HCT116 (cell line): ENCODE measurements at regions not wholly inside any gene's neighbourhood (a gene's known extent, or its start where the extent isn't known, plus 50 kb on each side); places are given as distances from the start of the nearest gene placed in this dataset.

Experiments
- ATAC-seq: fragments of 200-7000 bp; cut with Tn5 transposase; 2 replicates; pipeline ENCODE4 v1.9.1; 2020; ENCODE audit warnings: mild to moderate bottlenecking, moderate library complexity
- BruUV-seq: library from RNA; stranded (reverse); fragments of 400-500 nt; replicated peaks from 2 replicates; lab custom pipeline; 2021; lab: Mats Ljungman, UMichigan
- CTCF ChIA-PET: fragments of 300-600 bp; sonication (Branson Sonifier 250); formaldehyde crosslinking; loops from one replicate; lab custom pipeline; 2021; ENCODE audit warnings: antibody characterized with exemption; lab: Charles Lee
- POLR2A ChIA-PET: fragments of 300-600, 350-600 bp; sonication (Branson Sonifier 250); formaldehyde crosslinking; loops from one replicate; lab custom pipeline; 2021; ENCODE audit warnings: antibody characterized with exemption; lab: Charles Lee
- RAD21 ChIA-PET, 2 experiments: fragments of 300-600 bp; sonication (Branson Sonifier 250); formaldehyde crosslinking; loops; one replicate each; lab custom pipeline; 2023; ENCODE audit warnings: low total read pairs in 2 of 2; ENCODE audit not compliant: uncharacterized antibody in 2 of 2, unreplicated experiment in 2 of 2, low non-redundant PET in 1 of 2; lab: Charles Lee
- DNase-seq: peaks from one replicate; pipeline ENCODE4 v3.0.0-alpha.2; 2010; ENCODE audit warnings: low read depth, low spot score
- H2AFZ ChIP-seq: fragments of 200-600 bp; shearing (Covaris generic), sonication (generic); 2 replicates; pipeline ENCODE4 v1.6.1; 2017; ENCODE audit warnings: low read depth, mixed run types, mixed read lengths, antibody characterized with exemption, low read length; ENCODE audit not compliant: poor library complexity, severe bottlenecking
- H3K27ac ChIP-seq: 2 replicates; pipeline ENCODE4 v1.5.1; 2012; ENCODE audit warnings: low read depth, low read length
- H3K27me3 ChIP-seq: fragments of 200-600 bp; sonication (generic); 2 replicates; pipeline ENCODE4 v1.6.1; 2016; ENCODE audit warnings: mixed run types, low read length, mixed read lengths; ENCODE audit not compliant: insufficient read depth
- H3K36me3 ChIP-seq, 2 experiments: fragments of 200-500 bp in 1 of 2; fragments of 200-600 bp in 1 of 2; sonication (Bioruptor generic) in 1 of 2; sonication (generic) in 1 of 2; 2 replicates each; pipeline versions ENCODE4 v1.5.1 to v1.6.1; 2014 to 2016; ENCODE audit warnings: low read length in 2 of 2, inconsistent platforms in 1 of 2, mixed read lengths in 1 of 2, mixed run types in 1 of 2; ENCODE audit not compliant: insufficient read depth in 2 of 2, control insufficient read depth in 1 of 2
- H3K4me1 ChIP-seq, 2 experiments: fragments of 200-600 bp in 1 of 2; sonication (generic) in 1 of 2; 2 replicates each; pipeline versions ENCODE4 v1.5.1 to v1.6.1; 2012 to 2017; ENCODE audit warnings: low read length in 2 of 2, inconsistent platforms in 1 of 2, mild to moderate bottlenecking in 1 of 2, mixed read lengths in 1 of 2, mixed run types in 1 of 2, moderate library complexity in 1 of 2; ENCODE audit not compliant: insufficient read depth in 2 of 2, control insufficient read depth in 1 of 2
- H3K4me2 ChIP-seq: fragments of 200-600 bp; sonication (generic); 2 replicates; pipeline ENCODE4 v1.6.1; 2017; ENCODE audit warnings: mixed run types, low read length, mixed read lengths
- H3K4me3 ChIP-seq, 2 experiments: fragments of 200-600 bp in 1 of 2; sonication (generic) in 1 of 2; replicated peaks in 1 of 2; 2 replicates each; pipeline ENCODE4 v1.5.1; 2011 to 2016; ENCODE audit warnings: low read length in 2 of 2, control low read depth in 1 of 2, low read depth in 1 of 2, mild to moderate bottlenecking in 1 of 2, mixed read lengths in 1 of 2, mixed run types in 1 of 2
- H3K79me2 ChIP-seq: fragments of 200-600 bp; sonication (generic); 2 replicates; pipeline ENCODE4 v1.6.1; 2017; ENCODE audit warnings: mild to moderate bottlenecking, mixed run types, low read length, moderate library complexity, mixed read lengths; ENCODE audit not compliant: insufficient read depth
- H3K9ac ChIP-seq: fragments of 200-600 bp; sonication (generic); 2 replicates; pipeline ENCODE4 v1.6.1; 2016; ENCODE audit warnings: low read length, mixed read lengths
- H3K9me2 ChIP-seq: fragments of 200-600 bp; sonication (generic), shearing (Covaris generic); 2 replicates; pipeline ENCODE4 v1.6.1; 2017; ENCODE audit warnings: mixed run types, mild to moderate bottlenecking, moderate library complexity; ENCODE audit not compliant: insufficient read depth
- H3K9me3 ChIP-seq, 2 experiments: fragments of 200-500 bp in 1 of 2; fragments of 200-600 bp in 1 of 2; sonication (Bioruptor generic) in 1 of 2; sonication (generic) in 1 of 2; 2 replicates each; pipeline ENCODE4 v1.6.1; 2014 to 2017; ENCODE audit warnings: low read length in 2 of 2, mixed read lengths in 2 of 2, inconsistent platforms in 1 of 2, low read depth in 1 of 2, mild to moderate bottlenecking in 1 of 2, mixed run types in 1 of 2, moderate library complexity in 1 of 2; ENCODE audit not compliant: control insufficient read depth in 1 of 2, insufficient read depth in 1 of 2
- H4K20me1 ChIP-seq: fragments of 200-600 bp; sonication (generic), shearing (Covaris generic); 2 replicates; pipeline ENCODE4 v1.6.1; 2017; ENCODE audit warnings: mixed run types, mild to moderate bottlenecking, moderate library complexity; ENCODE audit not compliant: insufficient read depth
- ATF3 ChIP-seq: IDR thresholded peaks from 2 replicates; pipeline ENCODE4 v1.6.1; 2012
- CBX3 ChIP-seq: IDR thresholded peaks from 2 replicates; pipeline ENCODE4 v1.6.1; 2012; ENCODE audit warnings: low read depth
- CEBPB ChIP-seq: IDR thresholded peaks from 2 replicates; pipeline ENCODE4 v1.6.1; 2012; ENCODE audit warnings: low read depth
- EGR1 ChIP-seq: IDR thresholded peaks from 2 replicates; pipeline ENCODE4 v1.6.1; 2012; ENCODE audit warnings: low read depth
- EZH2 ChIP-seq: fragments of 200-600 bp; sonication (generic); IDR thresholded peaks from 2 replicates; pipeline ENCODE4 v1.6.1; 2017; ENCODE audit warnings: antibody characterized with exemption, mixed run types
- EZH2phosphoT487 ChIP-seq: fragments of 200-600 bp; IDR thresholded peaks from 2 replicates; pipeline ENCODE4 v1.6.1; 2018; ENCODE audit warnings: antibody characterized with exemption, borderline replicate concordance
- FOSL1 ChIP-seq: IDR thresholded peaks from 2 replicates; pipeline ENCODE4 v1.6.1; 2012; ENCODE audit warnings: low read depth
- JUND ChIP-seq: IDR thresholded peaks from 2 replicates; pipeline ENCODE4 v1.6.1; 2012
- MAX ChIP-seq: IDR thresholded peaks from 2 replicates; pipeline ENCODE4 v1.6.1; 2012
- POLR2AphosphoS5 ChIP-seq: IDR thresholded peaks from 2 replicates; pipeline ENCODE4 v1.6.1; 2011; ENCODE audit warnings: mild to moderate bottlenecking, low read depth, low read length, moderate library complexity
- SIN3A ChIP-seq: IDR thresholded peaks from 2 replicates; pipeline ENCODE4 v1.6.1; 2012; ENCODE audit warnings: low read depth
- SP1 ChIP-seq: IDR thresholded peaks from 2 replicates; pipeline ENCODE4 v1.6.1; 2012; ENCODE audit warnings: low read depth
- SRF ChIP-seq: IDR thresholded peaks from 2 replicates; pipeline ENCODE4 v1.6.1; 2012; ENCODE audit warnings: low read depth
- TCF7L2 ChIP-seq: IDR thresholded peaks from 2 replicates; pipeline ENCODE4 v1.7.0; 2011; ENCODE audit warnings: borderline replicate concordance, inconsistent platforms; ENCODE audit not compliant: insufficient read depth, insufficient read length; ENCODE audit errors: extremely low read depth
- ZBTB33 ChIP-seq: IDR thresholded peaks from 2 replicates; pipeline ENCODE4 v1.6.1; 2011; ENCODE audit warnings: mild to moderate bottlenecking, low read length, moderate library complexity; ENCODE audit not compliant: insufficient replicate concordance; ENCODE audit errors: extremely low read depth
- ZFX ChIP-seq: fragments of 450-650 bp; IDR thresholded peaks from 2 replicates; pipeline ENCODE4 v1.6.1; 2017
- ZNF274 ChIP-seq: fragments of 200-500 bp; sonication (Bioruptor generic); IDR thresholded peaks from 2 replicates; pipeline ENCODE4 v1.6.1; 2014; ENCODE audit warnings: mild to moderate bottlenecking, low read depth, low read length, inconsistent platforms
- intact Hi-C: fragments of 100-400 bp; cut with micrococcal nuclease; formaldehyde crosslinking; loops from 2 replicates; pipeline ENCODE4 v1.10.0; 2022

GRCh38 chr6:85157311-85157710 is 292.6 kb upstream of the NT5E start:
- ChIA-PET CTCF (no interaction called here), POLR2A (no interaction called here), RAD21 (no interaction called here)
- no TSS peak for BruUV-seq
- no peaks in the 10 kb centered on the region for H3K79me2 ChIP-seq
- no peak overlapping the region for H3K4me2 ChIP-seq
- no peak overlapping the region for H3K27ac ChIP-seq
- no peak overlapping the region for H3K9ac ChIP-seq
- no peak for TF ChIP-seq ZFX
- no peak for TF ChIP-seq ZNF274
- no peak for TF ChIP-seq EZH2
- no peak for TF ChIP-seq SIN3A
- TF ChIP-seq POLR2AphosphoS5: no peak
- no peak for TF ChIP-seq SP1
- no peak for TF ChIP-seq FOSL1
- TF ChIP-seq ZBTB33: no peak
- TF ChIP-seq CBX3: no peak
- no peak for TF ChIP-seq EGR1
- no peak for TF ChIP-seq ATF3
- no peak for TF ChIP-seq CEBPB
- TF ChIP-seq JUND: no peak
- TF ChIP-seq TCF7L2: no peak
- no peak for TF ChIP-seq SRF
- TF ChIP-seq EZH2phosphoT487: no peak
- no peak for TF ChIP-seq MAX
- H3K9me3 ChIP-seq: no peaks in the 10 kb centered on the region
- H3K27me3 ChIP-seq: peaks cover 9% of the 10 kb centered on the region
- H2AFZ ChIP-seq: no peak overlapping the region
- H4K20me1 ChIP-seq: no peaks in the 10 kb centered on the region
- H3K9me2 ChIP-seq: no peaks in the 10 kb centered on the region
- H3K4me1 ChIP-seq: no peaks in the 10 kb centered on the region
- no peak overlapping the region for H3K4me3 ChIP-seq
- DNase-seq: no peak
- intact Hi-C loops: no loop called here
- no peak for ATAC-seq
- H3K36me3 ChIP-seq: no peaks in the 10 kb centered on the region
